ENCODE measurements at regions not wholly inside any gene's neighbourhood (a gene's known extent, or its start where the extent isn't known, plus 50 kb on each side); places are given as distances from the start of the nearest gene placed in this dataset.

DNA sequence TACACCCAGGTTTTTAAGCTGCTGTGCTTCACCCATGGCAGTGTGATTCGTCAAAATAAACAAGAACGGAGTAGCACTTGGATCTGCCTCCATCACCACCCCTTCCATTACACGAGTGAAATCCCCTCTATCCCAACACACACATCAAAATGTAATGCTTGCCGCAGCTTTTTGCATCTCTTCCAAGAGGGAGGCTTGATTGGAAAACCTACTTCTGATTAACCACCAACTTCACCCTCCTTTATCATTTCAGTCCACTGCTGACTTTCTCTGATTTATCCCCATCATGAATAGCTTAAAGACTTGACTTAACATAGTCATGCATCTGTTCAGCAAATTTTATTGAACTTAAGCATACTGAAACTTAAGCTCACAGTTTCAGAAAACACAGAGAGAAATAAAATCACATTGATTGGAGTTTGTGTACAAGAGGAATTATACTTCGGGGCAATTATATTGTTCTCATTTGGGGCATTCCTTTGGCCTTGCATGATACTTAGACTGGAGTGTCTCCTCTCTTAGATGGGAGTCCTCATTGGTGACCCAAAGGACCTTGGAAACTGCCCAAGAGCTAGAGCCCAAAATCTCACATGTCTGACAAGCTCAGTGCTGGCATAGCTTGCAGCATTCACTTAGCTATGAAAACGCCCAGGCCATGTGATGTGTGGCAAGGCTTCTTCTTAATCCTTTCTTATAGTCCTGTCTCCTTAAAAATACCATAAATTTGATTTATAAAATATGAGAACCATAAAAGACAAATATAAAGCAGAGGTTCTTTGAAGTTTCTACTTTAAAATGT lies 124.3 kb upstream of the UMPS start:
- DNase-seq (ENCODE audit: low spot score): no peak

DNA sequence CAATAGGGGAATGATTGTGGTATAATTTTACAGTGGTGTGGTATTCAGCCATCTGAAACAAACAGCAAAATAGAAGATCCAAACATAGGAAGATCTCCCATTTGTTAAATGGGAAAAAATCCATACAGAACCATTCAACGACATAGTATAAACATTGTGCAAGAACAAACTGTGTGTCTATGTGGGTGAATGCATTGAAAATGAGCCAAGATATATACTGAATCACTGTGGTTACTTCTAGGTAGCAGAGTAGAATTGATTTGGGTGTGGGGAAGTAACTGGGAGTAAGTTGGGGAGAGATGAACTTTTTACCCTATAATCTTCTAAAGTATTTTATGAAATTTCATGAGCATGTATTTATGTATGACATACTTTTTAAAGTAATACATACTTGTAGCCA lies 123.1 kb upstream of the UMPS start:
- no peak for DNase-seq (ENCODE audit: low spot score)

DNA sequence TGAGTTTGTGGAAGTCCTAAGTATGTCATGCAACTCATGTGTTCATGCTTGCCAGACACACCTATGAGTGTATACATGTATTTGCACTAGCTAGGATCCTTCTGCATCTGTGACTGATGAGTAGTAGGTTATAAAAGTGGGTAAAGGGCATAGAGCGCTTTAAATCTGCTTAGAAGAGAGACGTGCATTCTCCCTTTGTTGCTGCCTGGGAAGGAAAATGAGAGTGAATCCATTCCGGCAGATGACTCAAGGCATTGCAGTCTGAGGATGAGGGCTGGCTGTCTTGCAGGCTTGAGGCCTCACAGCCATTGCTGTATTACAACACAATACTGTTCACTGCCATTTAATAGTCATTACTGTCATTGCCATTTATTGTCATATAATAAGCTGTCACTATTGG lies 120.8 kb upstream of the UMPS start:
- DNase-seq (ENCODE audit: low spot score): no peak

DNA sequence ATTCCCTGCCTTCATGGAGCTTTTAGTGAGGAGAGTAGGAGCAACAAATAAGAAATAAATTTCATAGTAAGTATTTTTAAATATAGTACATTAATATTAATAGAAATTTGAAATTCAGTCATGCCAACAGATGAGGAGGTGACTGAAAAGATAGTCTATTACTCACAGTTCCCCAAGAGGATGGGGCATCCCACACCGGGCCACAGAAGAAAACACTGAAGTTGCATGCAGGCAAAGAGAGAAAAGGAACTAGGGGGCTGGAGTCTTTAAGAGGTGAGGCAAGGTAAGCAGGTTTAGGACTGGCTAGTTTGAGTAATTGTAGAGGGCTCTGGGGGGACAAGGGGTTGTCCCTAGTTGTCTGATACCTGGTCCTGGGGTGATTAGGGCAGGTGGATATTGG lies 120.1 kb upstream of the UMPS start:
- DNase-seq (ENCODE audit: low spot score): no peak

DNA sequence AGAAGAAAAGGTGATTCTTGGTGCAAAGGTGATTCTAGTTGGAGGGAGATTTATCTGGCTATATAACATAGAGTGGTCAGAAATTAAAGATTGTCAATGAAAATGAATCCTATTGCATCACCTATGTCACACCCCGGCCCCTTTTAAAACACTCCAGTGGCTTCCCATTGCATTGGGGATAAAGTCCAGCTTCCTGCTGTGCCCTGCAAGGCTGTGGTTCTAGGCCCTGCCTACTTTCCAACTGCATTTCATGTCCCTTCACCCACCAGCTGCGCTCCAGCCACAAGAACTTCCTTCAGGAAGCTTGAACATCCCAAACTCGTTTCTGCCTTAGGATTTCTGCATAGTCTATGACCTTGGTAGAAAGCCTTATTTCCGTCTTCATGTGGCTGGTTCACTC lies 118.7 kb upstream of the UMPS start:
- no peak for DNase-seq (ENCODE audit: low spot score)

DNA sequence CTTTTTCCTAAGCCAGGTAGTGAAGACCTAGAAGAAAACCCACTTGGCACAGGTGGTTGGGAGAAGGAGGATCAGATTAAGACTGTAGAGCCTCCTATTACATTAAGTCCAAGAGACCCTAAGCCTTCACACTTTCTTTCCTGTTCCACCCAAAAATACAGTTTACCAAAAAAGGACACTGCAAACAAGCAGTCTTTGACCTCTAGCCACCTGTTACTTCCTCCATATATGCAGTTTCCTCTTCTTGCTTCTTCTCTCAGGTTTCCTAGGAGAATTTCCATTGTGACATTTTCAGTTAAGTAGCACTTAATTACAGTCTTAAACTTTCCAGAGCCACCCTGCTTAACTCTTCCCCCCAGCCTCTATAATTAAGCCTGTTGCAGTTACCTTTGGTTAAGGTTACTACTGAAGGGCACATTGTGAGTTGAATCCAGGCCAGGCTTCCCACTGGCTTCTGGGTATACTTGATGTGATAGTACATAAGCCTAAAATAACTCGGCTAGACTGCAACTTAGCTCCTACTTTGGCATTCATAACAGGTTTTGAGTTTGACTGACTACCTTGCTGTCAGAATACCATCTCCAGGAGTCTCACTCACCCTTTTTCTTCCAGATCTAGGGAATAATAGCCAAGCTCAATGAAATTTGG lies 114.2 kb upstream of the UMPS start:
- no peak for DNase-seq (ENCODE audit: low spot score)

DNA sequence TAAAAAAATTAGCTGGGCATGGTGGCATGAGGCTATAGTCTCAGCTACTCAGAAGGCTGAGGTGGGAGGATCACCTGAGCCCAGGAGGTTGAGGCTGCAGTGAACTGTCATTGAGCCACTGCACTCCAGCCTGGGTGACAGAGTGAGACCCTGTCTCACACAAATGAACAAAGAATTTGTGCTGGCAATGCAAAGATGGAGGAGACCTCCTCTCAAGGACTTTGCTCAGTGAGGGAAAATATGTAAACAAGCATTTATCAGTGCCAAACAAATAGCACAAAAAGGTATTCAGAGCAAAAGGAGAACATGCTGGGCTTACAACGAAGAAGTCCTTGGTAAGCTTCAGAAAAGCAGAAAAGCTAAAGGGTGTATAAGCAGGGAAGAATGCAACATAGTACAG lies 113.1 kb upstream of the UMPS start:
- no peak for DNase-seq (ENCODE audit: low spot score)

DNA sequence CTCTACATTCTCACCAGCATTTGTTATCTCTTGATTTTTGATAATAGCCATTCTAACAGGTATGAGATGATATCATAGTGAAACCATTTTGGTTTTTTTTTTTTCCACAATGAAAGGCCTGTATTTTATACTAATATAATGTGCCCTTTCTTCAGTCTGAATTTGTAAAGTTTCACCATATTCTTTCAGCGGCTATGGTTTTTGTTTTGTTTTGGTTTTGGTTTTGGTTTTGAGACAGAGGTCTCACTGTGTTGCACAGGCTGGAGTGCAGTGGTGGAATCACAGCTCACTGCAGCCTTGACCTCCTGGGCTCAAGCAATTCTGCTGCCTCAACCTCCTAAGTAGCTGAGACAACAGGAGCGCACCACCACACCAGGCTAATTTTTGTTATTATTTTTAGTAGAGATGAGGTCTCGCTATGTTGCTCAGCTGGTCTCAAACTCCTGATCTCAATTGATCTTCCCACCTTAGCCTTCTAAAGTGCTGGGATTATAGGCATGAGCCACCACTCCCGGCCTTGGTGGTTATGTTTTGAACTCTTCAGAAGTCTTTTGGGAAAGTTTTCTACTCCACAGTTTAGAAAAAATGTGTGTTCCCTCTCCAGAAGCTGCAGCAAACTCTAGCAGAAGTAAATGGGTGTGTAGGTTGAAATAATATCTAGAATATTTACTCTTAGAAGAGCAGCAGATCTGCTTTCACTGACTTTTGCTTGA lies 110.2 kb upstream of the UMPS start:
- no peak for DNase-seq (ENCODE audit: low spot score)

DNA sequence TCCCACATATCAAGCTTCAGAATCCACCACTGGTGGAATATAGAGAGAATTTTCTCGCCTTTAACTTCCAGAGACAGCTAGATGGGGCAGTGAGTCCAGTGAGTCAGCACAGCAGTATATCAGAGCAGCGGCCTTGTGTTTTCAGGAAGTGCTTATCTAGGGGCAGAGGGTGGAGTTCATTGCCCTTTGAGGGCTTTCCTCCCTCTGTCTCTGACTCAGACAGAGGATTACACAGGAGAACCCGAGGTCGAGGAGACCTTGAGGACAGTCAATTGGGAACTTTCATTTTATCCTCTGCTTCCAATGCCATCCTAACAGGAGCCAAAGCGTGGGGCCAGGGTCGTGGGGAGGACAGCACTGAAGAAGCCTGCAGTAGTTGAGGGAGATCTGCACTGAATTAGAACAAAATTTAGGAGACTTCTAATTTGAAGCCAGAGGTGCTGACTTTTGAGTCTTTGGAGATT lies 109.6 kb upstream of the UMPS start:
- no peak for DNase-seq (ENCODE audit: low spot score)

DNA sequence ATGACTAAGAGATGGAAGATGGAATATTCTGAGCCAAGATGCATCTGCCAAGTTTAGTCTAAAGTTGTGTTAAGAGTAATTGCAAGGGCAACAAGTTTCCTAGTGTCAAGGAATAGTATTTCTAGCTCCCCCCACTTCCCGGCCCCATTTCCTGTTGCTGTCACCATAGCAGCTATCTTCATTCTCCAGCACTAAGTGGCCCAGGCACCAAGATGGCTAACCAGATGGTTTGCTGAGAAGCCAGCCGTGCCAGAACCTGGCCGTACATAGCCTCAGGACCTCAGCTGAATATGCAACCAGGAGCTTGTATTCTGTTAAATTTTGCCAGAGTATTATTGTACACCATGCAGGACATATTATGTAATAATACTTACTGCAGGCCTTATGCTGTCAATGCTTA lies 108.8 kb upstream of the UMPS start:
- no peak for DNase-seq (ENCODE audit: low spot score)

DNA sequence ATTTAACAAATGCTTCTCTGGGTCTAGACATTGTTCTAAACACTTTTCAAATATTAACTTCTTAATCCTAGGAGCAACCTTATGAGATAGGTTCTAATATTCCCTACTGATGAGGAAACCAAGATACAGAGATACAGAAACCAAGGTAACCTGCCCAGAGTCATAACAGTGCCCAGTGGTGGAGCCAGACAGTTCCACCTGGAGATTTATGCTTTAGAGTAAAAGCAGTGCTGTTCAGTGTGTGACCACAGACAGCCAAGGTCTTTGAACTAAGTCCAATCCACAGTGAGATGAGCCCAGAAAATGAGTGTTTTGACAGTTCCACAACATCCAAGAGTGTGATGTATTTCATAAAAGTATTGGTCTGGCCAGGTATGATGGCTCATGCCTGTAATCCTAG lies 105.2 kb upstream of the UMPS start:
- DNase-seq (ENCODE audit: low spot score): no peak

DNA sequence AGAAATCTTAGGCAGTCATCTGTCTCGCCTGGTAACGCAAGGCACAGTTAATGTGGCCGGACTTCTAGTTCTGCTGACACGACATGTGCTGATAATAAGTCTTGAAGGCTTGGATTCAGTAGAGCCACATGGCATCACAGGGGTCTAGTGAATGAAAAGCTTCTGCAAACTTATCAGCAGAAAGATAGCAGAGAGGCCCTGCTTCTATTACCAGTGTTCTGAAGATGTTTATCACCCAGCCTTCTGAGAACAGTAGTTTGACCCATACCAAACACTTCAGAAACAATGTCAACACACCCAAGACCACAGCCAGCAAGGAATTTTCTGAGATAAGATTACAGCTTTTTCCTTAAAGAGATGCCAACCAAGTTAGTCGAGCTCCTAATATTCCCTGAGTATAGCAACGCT lies 102.7 kb upstream of the UMPS start:
- DNase-seq (ENCODE audit: low spot score): no peak

DNA sequence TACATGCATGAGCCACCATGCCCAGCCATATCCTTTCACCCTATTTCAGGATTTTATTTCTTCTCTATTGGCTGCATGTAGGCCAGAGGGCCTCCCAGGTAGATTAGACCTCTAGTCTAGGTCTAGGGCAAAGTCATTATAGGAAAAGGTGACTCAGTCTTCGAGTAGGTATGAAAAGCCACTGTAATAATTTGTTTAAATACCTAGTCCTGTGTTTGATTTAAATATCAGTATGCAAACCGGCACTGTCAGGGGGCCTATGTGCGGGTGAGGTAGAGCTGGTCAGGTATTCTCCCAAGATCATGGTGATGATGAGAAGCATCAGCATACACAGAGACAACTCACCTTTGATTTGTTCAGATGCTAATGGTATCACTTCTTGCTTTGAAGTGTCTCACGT lies 101.4 kb upstream of the UMPS start:
- DNase-seq (ENCODE audit: low spot score): no peak

DNA sequence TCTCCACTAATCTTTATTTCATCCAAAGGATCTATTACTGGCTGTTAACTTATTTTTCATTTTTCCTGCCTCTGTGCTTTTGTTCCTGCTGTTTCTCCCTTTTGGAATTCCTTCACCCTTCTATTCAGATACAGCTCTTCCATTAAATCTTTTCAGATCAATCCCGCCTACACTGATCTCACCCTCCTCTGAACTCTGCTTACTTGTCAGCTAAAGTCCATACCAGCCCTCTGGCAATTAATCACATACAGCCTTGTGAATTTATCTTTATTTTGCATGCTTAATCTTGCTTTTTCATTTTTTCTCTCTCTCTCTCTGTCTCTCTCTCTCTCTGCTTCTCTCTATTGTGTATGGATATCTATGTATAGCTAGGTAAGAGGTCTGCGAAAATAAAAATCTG lies 100.8 kb upstream of the UMPS start:
- DNase-seq (ENCODE audit: low spot score): no peak

DNA sequence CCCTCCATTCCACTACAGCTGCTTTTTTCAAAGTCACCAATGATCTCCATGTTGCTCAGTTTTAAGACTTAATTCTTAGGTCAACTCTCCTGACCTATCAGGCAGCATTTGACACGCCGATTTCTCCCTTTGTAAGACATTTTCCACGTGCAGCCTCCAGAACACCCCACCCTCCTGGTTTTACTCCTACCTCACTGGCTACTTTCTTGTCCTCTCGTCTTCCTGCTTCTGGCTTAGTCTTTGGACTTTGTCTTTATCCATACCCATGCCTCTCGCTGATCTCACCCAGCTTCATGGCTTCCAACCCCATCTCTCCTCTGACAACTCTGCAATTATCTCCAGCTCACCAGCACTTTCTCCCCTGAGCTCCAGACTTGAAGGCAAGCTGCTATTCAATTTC lies 99.3 kb upstream of the UMPS start:
- DNase-seq (ENCODE audit: low spot score): no peak

DNA sequence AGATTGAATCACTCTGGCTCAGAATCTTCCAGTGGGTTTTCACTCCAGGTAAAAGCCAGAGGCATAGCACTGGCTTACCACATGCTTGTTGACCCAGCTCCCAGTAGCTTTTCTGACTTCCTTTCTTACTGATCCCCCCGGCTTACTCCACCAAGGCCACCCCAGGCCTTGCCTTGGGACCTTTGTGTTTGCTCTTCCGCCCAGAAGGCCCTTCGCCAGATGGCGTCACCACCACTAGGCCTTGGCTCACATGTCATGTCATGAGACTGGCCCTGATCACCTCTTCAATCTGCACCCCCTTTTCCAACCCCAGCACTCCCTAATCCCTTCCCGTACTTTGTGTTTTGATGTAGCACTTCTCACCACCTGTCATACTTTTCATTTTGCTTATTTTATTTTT lies 98.5 kb upstream of the UMPS start:
- DNase-seq (ENCODE audit: low spot score): no peak

DNA sequence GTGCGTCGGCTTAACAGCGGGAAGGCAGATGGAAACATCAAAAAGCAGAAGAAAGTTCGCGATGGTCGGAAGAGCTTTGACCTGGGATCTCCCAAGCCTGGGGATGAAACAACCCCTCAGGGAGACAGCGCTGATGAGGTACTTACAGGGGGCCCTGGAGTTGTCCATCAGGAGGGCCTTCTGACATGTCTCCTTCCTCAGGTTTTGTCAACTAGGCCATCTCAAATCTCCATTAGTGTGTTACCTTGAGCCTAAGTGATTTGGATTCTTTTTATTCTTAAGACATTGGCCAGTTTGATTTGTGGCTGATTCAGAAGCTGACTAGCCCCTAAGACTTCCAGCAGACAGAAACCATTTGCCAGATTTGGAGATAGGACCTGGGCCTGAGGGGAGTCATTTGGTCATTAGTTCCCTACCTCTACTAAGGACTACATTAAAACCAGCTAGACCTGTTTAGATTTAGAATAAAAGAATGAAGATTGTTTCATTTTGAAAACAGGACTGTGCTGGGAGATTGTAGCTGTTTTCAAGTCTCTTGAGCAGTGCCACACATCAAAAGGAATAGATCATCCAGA lies 97.6 kb upstream of the UMPS start:
- DNase-seq (ENCODE audit: low spot score): no peak

DNA sequence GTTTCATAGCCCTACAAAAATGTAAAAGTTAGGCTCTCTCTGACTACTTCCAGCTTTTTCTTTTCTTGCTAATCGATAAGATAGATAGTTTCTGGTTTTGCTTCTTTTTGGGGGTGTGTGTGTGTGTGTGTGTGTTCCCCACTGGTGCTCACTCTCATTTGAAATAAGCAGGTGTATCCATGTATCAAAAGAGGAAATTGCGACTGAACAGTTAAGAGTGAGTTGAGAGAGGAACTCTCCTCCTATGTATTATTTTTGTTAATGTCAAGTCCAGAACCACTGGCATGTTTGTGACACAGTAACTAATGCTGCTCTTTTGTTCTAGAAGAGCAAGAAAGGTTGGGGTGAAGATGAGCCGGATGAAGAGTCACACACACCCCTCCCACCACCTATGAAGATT lies 96.7 kb upstream of the UMPS start:
- no peak for DNase-seq (ENCODE audit: low spot score)

DNA sequence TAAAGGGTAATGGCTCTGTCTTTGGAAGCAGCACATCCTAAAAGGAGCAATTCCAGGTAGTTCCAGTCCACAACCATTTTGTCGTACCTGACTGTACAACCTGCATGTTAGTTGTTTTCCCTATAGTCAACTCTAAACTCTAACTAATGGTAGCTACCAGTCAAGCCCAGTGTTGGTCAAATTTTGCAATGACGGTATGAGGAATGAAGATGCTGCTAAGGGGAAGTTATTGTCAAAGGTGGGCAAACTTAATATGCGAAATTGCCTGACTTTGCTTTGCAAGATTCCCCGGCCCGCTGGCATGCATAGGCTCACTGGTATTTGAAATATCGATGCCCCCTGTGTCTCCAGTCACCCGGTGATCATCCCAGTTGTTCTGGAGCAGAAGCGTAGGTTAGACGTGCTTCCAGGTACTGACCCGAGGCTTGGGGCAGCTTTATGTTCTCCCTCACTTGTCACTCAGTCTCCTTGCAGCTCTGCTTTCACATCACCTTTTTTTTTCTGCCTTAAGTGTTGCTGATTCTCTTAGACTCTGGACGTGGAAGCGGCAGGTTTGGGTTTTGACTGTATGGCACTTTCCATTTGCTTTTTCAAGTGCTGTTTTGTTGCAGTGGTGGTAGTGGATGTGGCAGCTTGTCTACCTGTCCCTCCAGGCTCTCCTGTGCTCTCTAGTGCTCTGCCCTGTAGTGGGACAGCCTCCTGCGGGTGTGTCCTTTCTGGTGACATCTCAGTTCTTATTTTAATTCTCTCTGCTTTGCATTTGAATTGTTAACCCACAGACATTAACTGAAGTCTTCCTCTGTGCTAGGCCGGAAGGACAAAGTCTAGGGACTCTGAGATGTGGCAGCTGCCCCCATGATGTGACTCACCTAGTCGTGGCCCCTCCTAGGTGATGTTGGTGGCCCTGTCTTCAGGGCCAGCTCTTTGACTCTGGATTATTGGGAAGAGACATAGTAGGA lies 95.8 kb upstream of the UMPS start:
- no peak for DNase-seq (ENCODE audit: low spot score)

DNA sequence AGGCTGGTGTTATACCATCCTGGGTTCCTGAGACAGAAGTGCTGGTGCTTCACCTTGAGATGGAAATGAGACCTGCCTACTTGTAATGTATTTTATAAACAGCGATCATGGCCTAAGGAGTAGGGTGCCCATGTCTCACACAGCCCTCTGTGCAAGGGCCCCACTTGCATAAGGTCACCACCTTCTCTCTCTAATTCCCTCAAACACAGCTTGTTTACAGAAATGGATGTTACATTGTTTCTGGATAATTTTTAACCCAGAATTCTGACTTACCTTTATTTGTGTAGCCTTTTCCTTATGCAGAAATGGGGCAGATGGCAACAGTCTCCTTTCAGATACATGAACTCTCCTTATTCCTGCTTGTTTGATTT lies 95.1 kb upstream of the UMPS start:
- no peak for DNase-seq (ENCODE audit: low spot score)

DNA sequence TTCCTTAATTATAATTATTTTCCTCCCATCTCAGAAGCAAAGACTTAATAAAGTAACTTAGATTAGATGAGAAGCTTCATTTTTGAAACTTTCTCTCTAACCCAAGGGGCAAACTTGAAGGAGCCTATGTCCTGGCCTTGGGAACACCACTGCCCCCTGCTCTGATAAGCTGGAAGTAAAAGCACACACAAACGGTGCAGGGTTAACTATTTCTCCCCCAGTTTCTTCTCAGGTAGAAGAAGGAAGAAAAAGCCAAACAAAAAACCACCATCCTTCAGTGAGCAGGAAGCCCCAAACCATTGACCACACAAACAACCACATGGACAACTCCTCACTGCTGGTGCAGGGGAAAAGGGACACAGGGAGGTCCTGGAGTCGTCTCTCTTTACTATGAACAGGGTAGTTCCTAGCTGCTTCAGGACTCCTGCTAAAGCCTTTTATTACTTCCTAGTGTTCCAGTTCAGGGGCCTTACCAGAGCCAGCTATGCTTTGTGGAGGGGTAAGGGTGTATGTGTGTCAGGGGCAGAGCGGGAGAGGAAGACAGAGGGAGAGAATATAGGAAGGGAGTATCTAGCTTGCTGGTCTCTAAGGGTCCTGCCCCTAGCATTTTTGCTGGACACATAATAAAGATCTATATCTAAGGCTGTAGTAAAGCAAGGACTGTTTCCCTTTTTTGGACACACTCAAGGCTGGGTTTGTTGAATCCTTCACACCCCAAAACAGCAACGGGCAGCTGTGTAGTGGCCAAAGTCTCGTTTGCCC lies 94.0 kb upstream of the UMPS start:
- no peak for DNase-seq (ENCODE audit: low spot score)

Measured in D341Med (cell line).